Type B pancreatic cell (in vitro differentiated cells): ENCODE measurements at regions not wholly inside any gene's neighbourhood (a gene's known extent, or its start where the extent isn't known, plus 50 kb on each side); places are given as distances from the start of the nearest gene placed in this dataset.

Experiments
- DNase-seq: peaks from one replicate; pipeline ENCODE4 v3.0.0; 2021; ENCODE audit warnings: mixed read lengths; ENCODE audit not compliant: unreplicated experiment; ENCODE audit errors: extremely low spot score
- H3K27ac Mint-ChIP-seq: 2 replicates; pipeline ENCODE4 v1.8.0; 2021; ENCODE audit warnings: mild to moderate bottlenecking, mixed read lengths
- H3K27me3 Mint-ChIP-seq: 2 replicates; pipeline ENCODE4 v1.8.0; 2021; ENCODE audit warnings: mixed read lengths
- H3K36me3 Mint-ChIP-seq: 2 replicates; pipeline ENCODE4 v1.8.0; 2021; ENCODE audit warnings: mixed read lengths
- H3K4me1 Mint-ChIP-seq: one replicate; pipeline ENCODE4 v1.8.0; 2021; ENCODE audit warnings: mixed read lengths; ENCODE audit not compliant: unreplicated experiment
- H3K4me3 Mint-ChIP-seq: 2 replicates; pipeline ENCODE4 v1.8.0; 2021; ENCODE audit warnings: mild to moderate bottlenecking, mixed read lengths
- H3K9me3 Mint-ChIP-seq: 2 replicates; pipeline ENCODE4 v1.8.0; 2021; ENCODE audit warnings: mixed read lengths
- CTCF ChIP-seq: fragments of 200-600 bp; sonication (generic); conservative IDR thresholded peaks from 2 replicates; pipeline ENCODE4 v1.5.0; 2021; ENCODE audit warnings: antibody characterized with exemption, mild to moderate bottlenecking

- Mint-ChIP-seq H3K27me3 (no peaks in the 10 kb centered on the region), H3K36me3 (no peaks in the 10 kb centered on the region), H3K4me1 (no peaks in the 10 kb centered on the region), H3K9me3 (peaks cover 13% of the 10 kb centered on the region), H3K27ac (no peak overlapping the region), H3K4me3 (no peak overlapping the region)
- no peak for TF ChIP-seq CTCF
- DNase-seq: no peak
These were observed 532.2 kb downstream of the CHSY3 start for GRCh38 chr5:130436430-130436829.

- H3K4me3 Mint-ChIP-seq: no peak overlapping the region
- H3K36me3 Mint-ChIP-seq: no peaks in the 10 kb centered on the region
- no peaks in the 10 kb centered on the region for H3K27me3 Mint-ChIP-seq
- no peak for TF ChIP-seq CTCF
- no peak overlapping the region for H3K27ac Mint-ChIP-seq
- no peak for DNase-seq
- H3K4me1 Mint-ChIP-seq: no peaks in the 10 kb centered on the region
- H3K9me3 Mint-ChIP-seq: no peaks in the 10 kb centered on the region
These were observed 523.1 kb downstream of the CHSY3 start for GRCh38 chr5:130427222-130427955.

- H3K4me1 Mint-ChIP-seq: no peaks in the 10 kb centered on the region
- H3K36me3 Mint-ChIP-seq: no peaks in the 10 kb centered on the region
- H3K27ac Mint-ChIP-seq: no peak overlapping the region
- no peak for DNase-seq
- H3K27me3 Mint-ChIP-seq: no peaks in the 10 kb centered on the region
- H3K4me3 Mint-ChIP-seq: no peak overlapping the region
- TF ChIP-seq CTCF: no peak
- no peaks in the 10 kb centered on the region for H3K9me3 Mint-ChIP-seq
These were observed 521.2 kb downstream of the CHSY3 start for GRCh38 chr5:130425424-130425823.

GRCh38 chr5:130424341-130424740, 520.1 kb downstream of the CHSY3 start:
- no peak overlapping the region for H3K27ac Mint-ChIP-seq

GRCh38 chr5:130402906-130403305, 498.6 kb downstream of the CHSY3 start:
- H3K36me3 Mint-ChIP-seq: no peaks in the 10 kb centered on the region
- peaks cover under 1% of the 10 kb centered on the region for H3K9me3 Mint-ChIP-seq
- TF ChIP-seq CTCF: no peak
- no peak overlapping the region for H3K4me3 Mint-ChIP-seq
- no peak for DNase-seq
- no peak overlapping the region for H3K27ac Mint-ChIP-seq
- no peaks in the 10 kb centered on the region for H3K4me1 Mint-ChIP-seq
- H3K27me3 Mint-ChIP-seq: peaks cover 8% of the 10 kb centered on the region

More at GRCh38 chr5:130424341-130424740, 520.1 kb downstream of the CHSY3 start:
- no peaks in the 10 kb centered on the region for H3K4me1 Mint-ChIP-seq
- no peak for TF ChIP-seq CTCF
- no peak for DNase-seq
- H3K27me3 Mint-ChIP-seq: no peaks in the 10 kb centered on the region
- H3K9me3 Mint-ChIP-seq: no peaks in the 10 kb centered on the region
- H3K36me3 Mint-ChIP-seq: no peaks in the 10 kb centered on the region
- no peak overlapping the region for H3K4me3 Mint-ChIP-seq

GRCh38 chr5:130400091-130400490, 495.8 kb downstream of the CHSY3 start:
- Mint-ChIP-seq H3K4me3 (no peak overlapping the region), H3K36me3 (no peaks in the 10 kb centered on the region), H3K27me3 (peaks cover 7% of the 10 kb centered on the region), H3K9me3 (peaks cover 9% of the 10 kb centered on the region), H3K27ac (no peak overlapping the region), H3K4me1 (no peaks in the 10 kb centered on the region)
- no peak for TF ChIP-seq CTCF
- DNase-seq: no peak
